ENCODE measurements at regions not wholly inside any gene's neighbourhood (a gene's known extent, or its start where the extent isn't known, plus 50 kb on each side); places are given as distances from the start of the nearest gene placed in this dataset.
A peak's percentile ranks its signal among the peaks of the same experiment; 100 is the strongest.
"Not testable (repeated sequence)": the region's sequence is repeated elsewhere in the genome, so short reads cannot be mapped to it uniquely, and the experiment has no call there.

DNA sequence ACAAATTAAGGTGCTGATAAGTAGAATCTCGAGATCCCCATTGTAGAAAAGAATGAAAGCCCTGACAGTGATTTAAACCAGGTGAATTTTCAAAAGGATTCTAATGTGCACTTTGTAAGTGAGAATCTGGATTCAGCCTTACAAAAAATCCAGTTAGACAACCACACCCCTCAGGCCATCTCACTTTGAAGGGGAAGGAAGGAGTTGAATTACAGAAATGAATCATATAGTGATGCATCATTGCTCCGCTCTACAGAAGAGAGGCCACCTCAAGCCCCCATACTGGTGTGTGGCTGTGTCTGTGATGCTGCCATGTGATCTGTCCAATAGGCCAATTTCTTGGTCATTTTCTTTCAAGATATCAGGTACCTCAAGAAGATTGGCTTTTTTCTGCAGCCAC, 85.5 kb upstream of the NT5E start:
- H3K36me3 Mint-ChIP-seq, result no peaks in the 10 kb centered on the region
- no peak overlapping the region for H3K27ac Mint-ChIP-seq
- DNase-seq (ENCODE audit: low spot score in 2 of 2) (no peak), ATAC-seq (peak; percentile 92)
- H3K4me3 Mint-ChIP-seq, result no peak overlapping the region
- H3K9me3 Mint-ChIP-seq, result no peaks in the 10 kb centered on the region
- peaks cover 14% of the 10 kb centered on the region for H3K4me1 Mint-ChIP-seq

DNA sequence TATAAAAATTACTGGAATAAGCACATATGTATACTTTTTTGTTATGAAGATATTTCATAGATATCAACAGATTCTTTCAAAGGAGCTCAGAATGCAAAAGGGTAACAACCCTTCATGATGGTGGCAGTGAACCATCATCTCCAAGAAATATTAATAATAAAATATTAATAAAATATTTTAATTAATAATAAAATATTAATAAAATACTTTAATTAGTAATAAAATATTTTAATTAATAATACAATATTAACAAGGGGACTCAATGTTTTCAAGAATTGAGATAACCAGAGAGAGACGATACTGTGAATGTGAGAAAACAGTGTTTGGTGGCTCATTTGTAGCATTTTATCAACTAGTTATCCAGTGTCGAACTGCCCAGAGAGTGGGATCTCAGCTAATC, 86.0 kb upstream of the NT5E start:
- H3K4me1 Mint-ChIP-seq, result peaks cover 14% of the 10 kb centered on the region
- H3K9me3 Mint-ChIP-seq, result no peaks in the 10 kb centered on the region
- DNase-seq (ENCODE audit: low spot score in 2 of 2) (no peak), ATAC-seq (no peak)
- no peaks in the 10 kb centered on the region for H3K36me3 Mint-ChIP-seq
- no peak overlapping the region for H3K27ac Mint-ChIP-seq
- H3K4me3 Mint-ChIP-seq, result no peak overlapping the region

DNA sequence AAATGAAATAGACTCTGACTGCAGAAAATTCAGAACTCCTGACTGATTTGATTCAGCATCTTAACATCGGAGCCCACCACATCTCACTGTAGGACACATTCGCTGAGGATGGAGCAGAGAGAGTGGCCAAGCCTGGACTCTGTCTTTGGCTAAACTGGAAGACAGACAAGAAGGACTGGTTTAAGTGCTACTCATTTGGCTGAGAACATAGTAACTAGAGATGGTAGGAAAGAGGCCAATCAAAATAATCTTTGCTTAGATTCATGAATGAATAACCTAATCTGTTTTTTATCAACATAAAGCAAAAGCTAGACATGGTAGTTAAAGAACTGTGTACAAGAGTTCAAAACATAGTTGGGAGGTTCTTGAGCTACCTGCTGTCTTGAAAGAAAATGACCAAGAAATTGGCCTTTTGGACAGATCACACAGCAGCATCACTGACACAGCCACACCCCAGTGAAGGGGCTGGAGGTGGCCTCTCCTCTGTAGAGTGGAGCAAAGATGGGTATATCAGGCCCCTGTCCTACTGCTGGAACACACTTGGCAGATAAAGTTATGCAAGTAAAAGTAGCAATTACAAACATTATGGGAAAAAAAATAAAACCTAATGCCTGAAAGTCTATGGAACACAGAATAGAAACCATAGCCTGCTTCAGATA, 87.1 kb upstream of the NT5E start:
- H3K9me3 Mint-ChIP-seq, result no peaks in the 10 kb centered on the region
- H3K4me3 Mint-ChIP-seq, result no peak overlapping the region
- peaks cover 8% of the 10 kb centered on the region for H3K4me1 Mint-ChIP-seq
- no peaks in the 10 kb centered on the region for H3K36me3 Mint-ChIP-seq
- H3K27ac Mint-ChIP-seq, result no peak overlapping the region
- ATAC-seq (no peak), DNase-seq (ENCODE audit: low spot score in 2 of 2) (no peak)

DNA sequence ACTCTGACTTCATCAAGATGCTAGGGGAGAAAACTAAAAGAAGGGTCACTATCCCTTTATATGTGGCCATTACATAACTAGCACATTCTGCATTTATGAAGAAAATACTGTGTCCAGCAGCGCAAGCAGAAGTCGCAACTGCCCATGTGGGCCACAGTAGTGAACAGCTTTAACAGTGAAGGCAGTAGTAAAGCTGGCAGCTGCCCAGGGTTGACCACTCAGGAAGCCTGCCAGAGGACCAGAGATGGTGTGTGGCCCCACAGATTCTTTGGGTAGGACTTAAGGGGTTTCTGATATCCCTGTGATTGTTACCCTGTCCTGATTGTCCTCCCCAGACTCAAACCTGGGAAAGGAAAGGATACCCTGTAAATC, 88.3 kb upstream of the NT5E start:
- ATAC-seq (no peak), DNase-seq (ENCODE audit: low spot score in 2 of 2) (no peak)
- H3K9me3 Mint-ChIP-seq, result no peaks in the 10 kb centered on the region
- no peaks in the 10 kb centered on the region for H3K36me3 Mint-ChIP-seq
- peaks cover 8% of the 10 kb centered on the region for H3K4me1 Mint-ChIP-seq
- H3K27ac Mint-ChIP-seq, result no peak overlapping the region
- no peak overlapping the region for H3K4me3 Mint-ChIP-seq

DNA sequence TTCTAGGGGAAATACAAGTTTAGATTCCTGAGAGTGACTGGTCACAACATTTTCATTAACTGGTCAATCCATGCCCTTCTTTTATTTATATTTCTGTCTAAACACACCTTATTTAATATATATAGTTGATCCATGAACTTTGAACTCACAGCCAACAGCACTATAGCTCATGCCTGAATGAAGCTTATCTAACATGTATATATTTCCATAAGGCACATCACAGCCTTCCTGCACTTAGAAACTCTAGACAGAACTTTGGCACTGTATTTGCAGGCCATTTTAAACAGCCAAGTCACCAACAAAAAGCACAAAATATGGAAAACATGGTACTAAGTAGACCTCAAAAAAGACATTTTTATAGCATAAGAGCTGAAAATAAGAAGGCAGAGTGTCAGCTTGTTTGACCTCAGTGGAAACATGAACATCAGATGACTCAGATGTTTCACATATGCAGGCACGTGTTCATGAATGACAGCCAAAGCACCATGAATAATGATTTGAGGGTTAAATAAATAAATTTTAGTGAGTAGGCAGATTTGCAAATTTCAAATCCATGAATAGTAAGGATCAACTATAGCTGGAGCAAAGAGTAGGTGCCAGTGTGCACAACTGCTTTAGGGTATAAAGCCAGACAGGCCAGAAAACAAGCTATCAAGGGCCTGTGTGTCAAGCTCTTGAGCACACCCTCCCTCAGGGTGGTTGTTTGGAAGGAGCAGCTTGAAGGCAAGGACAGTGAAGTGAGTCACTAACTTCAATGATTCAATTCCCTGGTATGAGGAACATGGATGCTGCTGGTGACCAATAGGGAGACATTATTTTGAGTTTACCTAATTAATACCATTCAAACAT, 88.9 kb upstream of the NT5E start:
- ATAC-seq (peak; percentile 77), DNase-seq (ENCODE audit: low spot score in 2 of 2) (no peak)
- Mint-ChIP-seq H3K36me3 (no peaks in the 10 kb centered on the region), H3K4me3 (no peak overlapping the region), H3K27ac (no peak overlapping the region), H3K9me3 (no peaks in the 10 kb centered on the region), H3K4me1 (peaks cover 8% of the 10 kb centered on the region)

DNA sequence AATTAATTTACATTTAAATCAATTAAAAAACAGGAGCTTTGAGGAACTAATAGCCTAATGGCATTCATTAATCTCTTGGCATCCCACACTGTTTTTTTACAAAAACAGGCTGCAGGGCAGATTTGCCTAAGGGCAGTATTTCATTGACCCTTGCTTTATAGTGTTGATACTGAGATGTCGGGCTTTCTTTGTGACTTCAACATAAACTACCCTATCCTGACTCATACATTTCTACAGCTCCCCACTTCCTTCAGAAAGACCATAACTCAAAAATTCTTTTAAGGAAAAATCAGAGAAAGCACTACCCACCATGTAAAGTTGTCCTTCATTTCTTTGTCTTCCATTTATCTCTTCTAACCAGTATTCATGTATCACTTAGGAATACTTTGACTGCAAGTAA, 92.2 kb upstream of the NT5E start:
- Mint-ChIP-seq H3K4me3 (no peak overlapping the region), H3K27ac (no peak overlapping the region), H3K9me3 (no peaks in the 10 kb centered on the region), H3K36me3 (no peaks in the 10 kb centered on the region), H3K4me1 (peaks cover 8% of the 10 kb centered on the region)
- ATAC-seq (no peak), DNase-seq (ENCODE audit: low spot score in 2 of 2) (no peak)

DNA sequence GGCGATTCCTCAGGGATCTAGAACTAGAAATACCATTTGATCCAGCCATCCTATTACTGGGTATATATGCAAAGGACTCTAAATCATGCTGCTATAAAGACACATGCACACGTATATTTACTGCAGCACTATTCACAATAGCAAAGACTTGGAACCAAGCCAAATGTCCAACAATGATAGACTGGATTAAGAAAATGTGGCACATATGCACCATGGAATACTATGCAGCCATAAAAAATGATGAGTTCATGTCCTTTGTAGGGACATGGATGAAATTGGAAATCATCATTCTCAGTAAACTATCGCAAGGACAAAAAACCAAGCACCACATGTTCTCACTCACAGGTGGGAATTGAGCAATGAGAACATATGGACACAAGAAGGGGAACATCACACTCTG, 93.1 kb upstream of the NT5E start:
- not testable (repeated sequence) for H3K4me1 Mint-ChIP-seq; DNase-seq (ENCODE audit: low spot score in 2 of 2); ATAC-seq; H3K27ac Mint-ChIP-seq; H3K36me3 Mint-ChIP-seq; H3K4me3 Mint-ChIP-seq; H3K9me3 Mint-ChIP-seq

DNA sequence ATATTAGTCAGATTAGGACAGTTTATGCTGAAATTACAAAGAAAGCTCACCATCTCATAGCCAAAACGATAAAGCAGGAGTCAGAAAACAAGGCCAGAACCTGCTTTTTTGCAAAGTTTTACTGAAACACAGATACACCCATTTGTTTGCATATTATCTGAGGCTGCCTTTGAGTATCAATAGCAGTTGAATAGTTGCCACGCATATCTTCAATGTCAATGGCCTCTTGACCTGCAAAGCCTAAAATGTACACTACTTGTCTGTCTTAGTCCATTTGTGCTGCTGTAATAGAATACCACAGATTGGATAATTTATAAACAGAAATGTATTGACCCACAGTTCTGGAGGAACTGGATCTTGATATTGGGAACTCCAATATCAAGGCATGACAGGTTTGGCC, 94.1 kb upstream of the NT5E start:
- peaks cover 1% of the 10 kb centered on the region for H3K4me1 Mint-ChIP-seq
- DNase-seq (ENCODE audit: low spot score in 2 of 2), result no peak
- H3K36me3 Mint-ChIP-seq, result no peaks in the 10 kb centered on the region
- no peak for ATAC-seq
- no peaks in the 10 kb centered on the region for H3K9me3 Mint-ChIP-seq
- no peak overlapping the region for H3K4me3 Mint-ChIP-seq
- H3K27ac Mint-ChIP-seq, result no peak overlapping the region

DNA sequence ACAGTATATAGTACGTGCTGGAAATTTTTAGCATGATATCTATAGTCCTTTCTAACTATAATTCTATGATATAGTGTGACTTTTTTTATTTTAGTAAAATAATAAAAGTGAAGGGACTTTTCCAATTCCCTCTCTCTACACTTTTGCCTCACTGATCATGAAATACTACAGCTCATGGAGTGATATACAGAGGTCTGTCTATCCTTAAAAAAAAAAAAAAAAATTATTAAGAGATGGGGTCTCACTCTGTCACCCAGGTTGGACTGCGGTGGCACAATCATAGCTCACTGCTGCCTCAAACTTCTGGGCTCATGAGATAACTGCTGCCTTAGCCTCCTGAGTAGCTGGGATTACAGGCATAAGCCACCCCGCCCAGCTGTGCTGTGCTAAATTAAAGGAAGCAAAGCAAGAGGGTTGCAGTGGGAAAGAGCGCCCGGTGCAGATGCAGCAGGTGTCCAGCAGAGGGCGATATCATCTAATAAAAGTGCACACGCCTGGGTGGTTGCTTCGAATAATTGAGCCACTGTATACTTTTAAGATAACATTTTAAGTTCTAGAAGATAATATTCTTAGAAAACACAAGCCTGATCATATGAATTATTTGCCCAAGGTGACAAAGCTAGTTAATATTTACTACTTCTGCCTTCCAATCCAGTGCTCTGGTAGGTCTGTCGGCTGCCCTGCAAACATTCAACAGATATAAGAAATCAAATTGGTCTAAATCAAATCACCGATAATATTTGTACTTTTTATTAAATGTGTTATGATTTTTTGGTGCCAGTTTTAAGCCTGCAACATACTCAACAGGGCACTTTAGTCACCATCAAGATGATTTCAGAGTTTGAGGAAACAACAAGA, 94.9 kb upstream of the NT5E start:
- Mint-ChIP-seq H3K9me3 (no peaks in the 10 kb centered on the region), H3K4me1 (no peaks in the 10 kb centered on the region), H3K4me3 (no peak overlapping the region), H3K36me3 (no peaks in the 10 kb centered on the region), H3K27ac (no peak overlapping the region)
- DNase-seq (ENCODE audit: low spot score in 2 of 2) (peak; percentile 54 to 80), ATAC-seq (peak; percentile 82)

DNA sequence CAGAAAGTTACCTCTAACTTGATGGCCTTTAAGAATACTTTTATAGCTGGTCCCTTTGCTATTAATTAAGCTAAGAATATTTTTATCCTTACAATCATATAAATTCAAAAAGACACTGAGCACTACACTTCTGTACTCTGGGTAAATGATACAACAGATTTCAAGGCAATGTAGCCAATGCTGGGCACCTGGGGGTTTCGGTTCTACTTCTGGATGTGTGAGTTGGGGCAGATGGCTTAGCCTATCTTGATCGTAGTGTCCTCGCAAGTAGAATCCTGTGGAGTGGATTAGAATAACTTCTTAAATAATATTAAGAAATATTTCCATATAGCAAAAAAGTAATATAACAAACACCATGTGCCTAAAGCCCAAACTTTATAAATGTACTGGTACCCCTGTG, 96.9 kb upstream of the NT5E start:
- ATAC-seq, result no peak
- no peak overlapping the region for H3K4me3 Mint-ChIP-seq
- no peaks in the 10 kb centered on the region for H3K9me3 Mint-ChIP-seq
- no peaks in the 10 kb centered on the region for H3K36me3 Mint-ChIP-seq
- DNase-seq (ENCODE audit: low spot score in 2 of 2), result no peak
- H3K4me1 Mint-ChIP-seq, result no peaks in the 10 kb centered on the region
- no peak overlapping the region for H3K27ac Mint-ChIP-seq

DNA sequence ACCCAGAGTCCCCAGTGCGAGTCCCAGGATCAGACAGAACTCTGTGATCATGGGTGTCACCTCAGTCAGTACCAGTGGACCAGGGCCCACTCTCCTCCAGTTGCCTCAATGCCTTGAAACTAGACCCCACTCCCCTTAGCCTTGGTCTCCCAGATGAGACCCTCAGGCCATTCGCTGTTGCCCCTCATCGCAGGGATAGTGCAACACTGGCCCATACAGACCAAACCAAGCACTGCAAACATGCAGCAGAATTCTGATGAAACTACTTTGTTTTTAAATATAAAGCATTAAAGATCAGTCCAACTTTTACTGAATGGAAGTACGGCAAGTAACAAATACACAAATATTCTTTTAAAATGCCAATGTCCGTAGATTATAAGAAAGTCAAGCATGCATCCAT, 101.2 kb upstream of the NT5E start:
- H3K4me3 Mint-ChIP-seq, result no peak overlapping the region
- no peaks in the 10 kb centered on the region for H3K9me3 Mint-ChIP-seq
- no peaks in the 10 kb centered on the region for H3K4me1 Mint-ChIP-seq
- H3K36me3 Mint-ChIP-seq, result no peaks in the 10 kb centered on the region
- DNase-seq (ENCODE audit: low spot score in 2 of 2), result no peak
- ATAC-seq, result peak; percentile 28
- no peak overlapping the region for H3K27ac Mint-ChIP-seq

DNA sequence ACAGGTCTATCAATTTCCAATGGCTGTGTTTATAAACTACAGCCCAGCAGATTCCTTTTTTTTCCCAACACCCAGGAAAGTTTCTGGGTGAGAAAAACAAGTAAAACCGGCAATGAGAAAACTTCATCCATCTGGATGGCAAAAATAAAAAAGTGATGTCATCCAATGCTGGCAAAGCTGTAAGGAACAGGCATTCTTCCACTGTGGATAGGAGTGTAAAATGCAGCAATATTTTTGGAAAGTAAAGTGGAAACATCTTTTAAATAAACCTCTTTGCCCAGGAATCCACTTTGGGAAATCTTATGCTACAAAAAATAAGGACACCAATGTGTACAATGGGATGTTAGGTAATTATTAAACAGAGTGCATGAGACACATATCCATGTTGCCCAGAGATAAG, 102.1 kb upstream of the NT5E start:
- ATAC-seq, result no peak
- Mint-ChIP-seq H3K4me3 (no peak overlapping the region), H3K27ac (no peak overlapping the region), H3K9me3 (no peaks in the 10 kb centered on the region), H3K4me1 (no peaks in the 10 kb centered on the region), H3K36me3 (no peaks in the 10 kb centered on the region)
- no peak for DNase-seq (ENCODE audit: low spot score in 2 of 2)

DNA sequence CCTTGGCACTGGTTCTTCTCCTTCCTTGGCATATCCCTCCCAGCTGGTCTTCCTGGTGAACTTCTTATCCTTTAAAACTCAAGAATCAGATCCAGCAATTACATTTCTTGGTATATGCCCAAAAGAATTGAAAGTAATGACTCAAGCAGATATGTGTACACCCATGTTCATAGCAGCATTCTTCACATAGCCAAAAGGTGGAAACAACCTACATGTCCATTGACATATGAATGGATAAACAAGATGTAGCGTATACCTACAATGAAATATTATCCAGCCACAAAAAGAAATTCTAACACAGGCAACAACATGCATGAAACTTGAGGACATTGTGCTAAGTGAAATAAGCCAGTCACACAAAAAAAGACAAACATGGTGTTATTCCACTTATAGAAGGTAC, 103.7 kb upstream of the NT5E start:
- no peak for ATAC-seq
- Mint-ChIP-seq H3K4me3 (no peak overlapping the region), H3K4me1 (no peaks in the 10 kb centered on the region), H3K36me3 (no peaks in the 10 kb centered on the region), H3K9me3 (no peaks in the 10 kb centered on the region), H3K27ac (no peak overlapping the region)
- DNase-seq (ENCODE audit: low spot score in 2 of 2), result no peak

DNA sequence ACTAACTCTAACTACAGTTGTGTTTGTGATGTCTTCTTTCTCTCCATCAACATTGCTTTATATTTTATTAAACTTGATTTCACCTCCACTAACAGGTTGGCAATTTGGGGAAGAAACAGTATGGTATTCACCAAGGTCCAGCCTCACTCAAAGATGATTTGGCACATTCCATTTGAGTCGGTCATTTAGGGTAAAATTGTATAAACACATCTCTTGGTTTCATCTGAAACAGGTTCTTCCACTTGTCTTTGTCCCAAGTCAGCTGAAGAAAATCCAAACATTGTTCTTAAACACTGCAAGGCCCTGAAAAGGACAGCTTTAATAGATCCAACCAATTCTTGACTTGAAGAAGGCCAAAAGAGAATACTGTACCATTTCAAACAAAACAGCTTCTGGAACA, 104.9 kb upstream of the NT5E start:
- DNase-seq (ENCODE audit: low spot score in 2 of 2) (no peak), ATAC-seq (no peak)
- Mint-ChIP-seq H3K36me3 (no peaks in the 10 kb centered on the region), H3K9me3 (no peaks in the 10 kb centered on the region), H3K27ac (no peak overlapping the region), H3K4me3 (no peak overlapping the region), H3K4me1 (no peaks in the 10 kb centered on the region)

DNA sequence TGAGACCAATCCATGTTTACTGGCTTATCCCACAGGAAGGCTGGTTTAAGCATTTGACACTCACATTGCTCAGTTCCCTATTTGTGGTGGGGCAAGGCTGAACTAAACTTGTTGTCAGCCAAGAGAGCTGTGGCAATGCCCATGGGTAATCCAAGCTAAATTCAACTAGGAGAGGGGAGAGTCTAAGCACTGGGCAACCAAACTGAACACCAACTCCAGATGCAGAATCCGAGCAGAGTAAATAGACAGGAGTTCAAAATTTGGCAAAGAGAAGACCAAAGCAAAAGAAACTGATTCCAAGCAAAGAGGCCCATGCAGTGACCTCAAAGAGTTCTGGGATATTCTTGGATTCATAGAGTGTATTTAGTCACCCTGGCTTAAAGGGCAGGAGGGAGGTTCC, 106.5 kb upstream of the NT5E start:
- no peaks in the 10 kb centered on the region for H3K4me1 Mint-ChIP-seq
- no peak overlapping the region for H3K27ac Mint-ChIP-seq
- DNase-seq (ENCODE audit: low spot score in 2 of 2), result no peak
- no peaks in the 10 kb centered on the region for H3K36me3 Mint-ChIP-seq
- H3K4me3 Mint-ChIP-seq, result no peak overlapping the region
- no peaks in the 10 kb centered on the region for H3K9me3 Mint-ChIP-seq
- no peak for ATAC-seq

DNA sequence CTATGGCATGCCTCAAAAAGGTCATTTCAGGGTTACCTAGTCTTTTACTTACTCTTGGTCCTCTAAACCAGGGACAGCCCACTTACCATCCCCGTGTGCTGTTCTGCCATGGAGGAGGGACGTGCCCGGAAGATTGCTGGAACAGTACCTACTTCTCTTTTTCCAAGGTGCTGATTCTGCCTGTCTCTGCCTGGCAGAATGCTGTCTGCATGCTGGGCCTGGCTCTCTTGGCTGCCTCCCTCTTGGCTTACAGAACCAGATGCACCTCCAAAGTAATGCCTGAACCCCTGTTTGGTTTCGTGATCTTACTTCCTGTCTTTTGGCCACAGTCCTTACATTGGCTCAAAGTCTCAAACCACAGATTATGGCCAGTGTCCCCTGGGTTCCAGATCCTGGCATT, 120.7 kb upstream of the NT5E start:
- Mint-ChIP-seq H3K9me3 (no peaks in the 10 kb centered on the region), H3K36me3 (no peaks in the 10 kb centered on the region), H3K4me1 (no peaks in the 10 kb centered on the region), H3K27ac (no peak overlapping the region), H3K4me3 (no peak overlapping the region)
- ATAC-seq (no peak), DNase-seq (ENCODE audit: low spot score in 2 of 2) (no peak)
